Peyer's patch (tissue), 4 donors: ENCODE measurements at regions not wholly inside any gene's neighbourhood (a gene's known extent, or its start where the extent isn't known, plus 50 kb on each side); places are given as distances from the start of the nearest gene placed in this dataset.
"Not testable (repeated sequence)": the region's sequence is repeated elsewhere in the genome, so short reads cannot be mapped to it uniquely, and the experiment has no call there.

Experiments
- DNase-seq, 3 donors: peaks; one replicate each; pipeline ENCODE4 v3.0.0-alpha.2; 2017 to 2019
- H3K27ac ChIP-seq, 4 donors: fragments of 200-600 bp; sonication (generic); one replicate each; pipeline ENCODE4 v1.5.1; 2016 to 2019
- H3K27me3 ChIP-seq, 2 donors: fragments of 200-600 bp; sonication (generic); one replicate each; pipeline ENCODE4 v1.5.1; 2019
- H3K36me3 ChIP-seq, 3 donors: fragments of 200-600 bp; sonication (generic); one replicate each; pipeline ENCODE4 v1.5.1; 2016 to 2019
- H3K4me1 ChIP-seq, 4 donors: fragments of 200-600 bp; sonication (generic); one replicate each; pipeline ENCODE4 v1.5.1; 2016 to 2019
- H3K4me3 ChIP-seq, 4 donors: fragments of 200-600 bp; sonication (generic); 1 replicate in 3 of 4; 2 replicates in 1 of 4; pipeline ENCODE4 v1.5.1; 2016 to 2019; ENCODE audit warnings: mild to moderate bottlenecking in 1 of 4
- H3K9me3 ChIP-seq, 4 donors: fragments of 200-600 bp; sonication (generic); one replicate each; pipeline ENCODE4 v1.5.1; 2016 to 2019; ENCODE audit warnings: mild to moderate bottlenecking in 1 of 4
- CTCF ChIP-seq, 6 experiments: fragments of 450-650 bp in 4 of 6; fragments of 200-600 bp in 2 of 6; sonication (generic) in 1 of 6; IDR thresholded peaks; one replicate each; pipeline ENCODE4 v1.5.1; 2017 to 2019; ENCODE audit warnings: antibody characterized with exemption in 6 of 6, mild to moderate bottlenecking in 3 of 6, moderate library complexity in 1 of 6
- POLR2A ChIP-seq, 2 donors: fragments of 450-650 bp; IDR thresholded peaks; one replicate each; pipeline ENCODE4 v1.5.1; 2017; ENCODE audit warnings: antibody characterized with exemption in 2 of 2, mild to moderate bottlenecking in 2 of 2, moderate library complexity in 2 of 2

GRCh38 chr2:55766947-55767346, 73.3 kb upstream of the PNPT1 start:
- TF ChIP-seq POLR2A (IDR thresholded peaks at IDR 0.05) (no peak), CTCF (IDR thresholded peaks at IDR 0.05) (no peak)
- Histone ChIP-seq H3K36me3 (no peaks in the 10 kb centered on the region), H3K9me3 (no peaks in the 10 kb centered on the region), H3K27me3 (no peaks in the 10 kb centered on the region), H3K4me3 (no peak overlapping the region), H3K27ac (no peak overlapping the region), H3K4me1 (no peaks in the 10 kb centered on the region)
- DNase-seq, result no peak

GRCh38 chr2:55765708-55766107, 72.1 kb upstream of the PNPT1 start:
- DNase-seq, H3K27me3 ChIP-seq, H3K9me3 ChIP-seq, H3K27ac ChIP-seq, H3K4me3 ChIP-seq, H3K4me1 ChIP-seq, H3K36me3 ChIP-seq: not testable (repeated sequence)

- H3K36me3 ChIP-seq, result no peaks in the 10 kb centered on the region
- DNase-seq, result no peak
- no peak overlapping the region for H3K27ac ChIP-seq
- no peak for TF ChIP-seq POLR2A (IDR thresholded peaks at IDR 0.05)
- no peak for TF ChIP-seq CTCF (IDR thresholded peaks at IDR 0.05)
- H3K4me1 ChIP-seq, result no peaks in the 10 kb centered on the region
- H3K27me3 ChIP-seq, result no peaks in the 10 kb centered on the region
- no peaks in the 10 kb centered on the region for H3K9me3 ChIP-seq
- H3K4me3 ChIP-seq, result no peak overlapping the region
Measured at GRCh38 chr2:55763721-55764120, 70.1 kb upstream of the PNPT1 start.

- TF ChIP-seq CTCF (IDR thresholded peaks at IDR 0.05), result no peak
- no peak for TF ChIP-seq POLR2A (IDR thresholded peaks at IDR 0.05)
- Histone ChIP-seq H3K4me1 (no peaks in the 10 kb centered on the region), H3K27me3 (no peaks in the 10 kb centered on the region), H3K9me3 (no peaks in the 10 kb centered on the region), H3K4me3 (no peak overlapping the region), H3K27ac (peak overlapping the region in 1 of 4 donors; percentile 3), H3K36me3 (no peaks in the 10 kb centered on the region)
- no peak for DNase-seq
Measured at GRCh38 chr2:55761526-55761925, 67.9 kb upstream of the PNPT1 start.

GRCh38 chr2:55761024-55761423, 67.4 kb upstream of the PNPT1 start:
- no peak for TF ChIP-seq POLR2A (IDR thresholded peaks at IDR 0.05)
- no peak for TF ChIP-seq CTCF (IDR thresholded peaks at IDR 0.05)
- no peaks in the 10 kb centered on the region for H3K27me3 ChIP-seq
- H3K4me3 ChIP-seq, result no peak overlapping the region
- H3K9me3 ChIP-seq, result no peaks in the 10 kb centered on the region
- H3K27ac ChIP-seq, result peak overlapping the region in 1 of 4 donors; percentile 3
- H3K36me3 ChIP-seq, result no peaks in the 10 kb centered on the region
- no peaks in the 10 kb centered on the region for H3K4me1 ChIP-seq
- no peak for DNase-seq

- Histone ChIP-seq H3K36me3 (no peaks in the 10 kb centered on the region), H3K9me3 (no peaks in the 10 kb centered on the region), H3K27me3 (no peaks in the 10 kb centered on the region), H3K4me3 (no peak overlapping the region), H3K27ac (no peak overlapping the region), H3K4me1 (no peaks in the 10 kb centered on the region)
- DNase-seq, result no peak
- TF ChIP-seq POLR2A (IDR thresholded peaks at IDR 0.05) (no peak), CTCF (IDR thresholded peaks at IDR 0.05) (no peak)
Measured at GRCh38 chr2:55760125-55760524, 66.5 kb upstream of the PNPT1 start.
